GM12872 (cell line): ENCODE measurements at regions not wholly inside any gene's neighbourhood (a gene's known extent, or its start where the extent isn't known, plus 50 kb on each side); places are given as distances from the start of the nearest gene placed in this dataset.

Source experiments
- TF ChIP-seq, protein P1 (sequence below): IDR thresholded peaks from 3 replicates; pipeline ENCODE4 v1.5.1; 2011; ENCODE audit warnings: low read depth, mild to moderate bottlenecking, low read length, moderate library complexity; ENCODE audit not compliant: insufficient read depth

- TF ChIP-seq, protein P1, sequence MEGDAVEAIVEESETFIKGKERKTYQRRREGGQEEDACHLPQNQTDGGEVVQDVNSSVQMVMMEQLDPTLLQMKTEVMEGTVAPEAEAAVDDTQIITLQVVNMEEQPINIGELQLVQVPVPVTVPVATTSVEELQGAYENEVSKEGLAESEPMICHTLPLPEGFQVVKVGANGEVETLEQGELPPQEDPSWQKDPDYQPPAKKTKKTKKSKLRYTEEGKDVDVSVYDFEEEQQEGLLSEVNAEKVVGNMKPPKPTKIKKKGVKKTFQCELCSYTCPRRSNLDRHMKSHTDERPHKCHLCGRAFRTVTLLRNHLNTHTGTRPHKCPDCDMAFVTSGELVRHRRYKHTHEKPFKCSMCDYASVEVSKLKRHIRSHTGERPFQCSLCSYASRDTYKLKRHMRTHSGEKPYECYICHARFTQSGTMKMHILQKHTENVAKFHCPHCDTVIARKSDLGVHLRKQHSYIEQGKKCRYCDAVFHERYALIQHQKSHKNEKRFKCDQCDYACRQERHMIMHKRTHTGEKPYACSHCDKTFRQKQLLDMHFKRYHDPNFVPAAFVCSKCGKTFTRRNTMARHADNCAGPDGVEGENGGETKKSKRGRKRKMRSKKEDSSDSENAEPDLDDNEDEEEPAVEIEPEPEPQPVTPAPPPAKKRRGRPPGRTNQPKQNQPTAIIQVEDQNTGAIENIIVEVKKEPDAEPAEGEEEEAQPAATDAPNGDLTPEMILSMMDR, result no peak
Measured at GRCh38 chr14:29062976-29063375, 296.4 kb downstream of the FOXG1 start.

- TF ChIP-seq, protein P1, result no peak
Measured at GRCh38 chr14:29064305-29064900, 297.8 kb downstream of the FOXG1 start.

DNA sequence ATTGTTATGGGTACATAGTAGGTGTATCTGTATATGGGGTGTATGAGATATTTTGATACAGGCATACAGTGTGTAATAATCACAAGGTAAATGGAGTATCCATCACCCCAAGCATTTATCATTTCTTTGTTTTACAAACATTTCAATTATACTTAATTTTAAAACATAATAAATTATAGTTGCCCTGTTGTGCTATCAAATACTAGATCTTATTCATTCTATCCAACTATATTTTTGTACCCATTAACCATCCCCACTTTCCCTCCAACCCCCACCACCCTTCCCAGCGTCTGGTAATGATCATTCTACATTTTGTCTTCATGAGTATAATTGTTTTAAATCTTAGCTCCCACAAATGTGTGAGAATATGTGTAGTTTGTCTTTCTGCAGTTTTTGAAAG is 302.6 kb downstream of the FOXG1 start:
- TF ChIP-seq, protein P1, result no peak

GRCh38 chr14:29075761-29076160 is 309.2 kb downstream of the FOXG1 start:
- TF ChIP-seq, protein P1, result no peak

- TF ChIP-seq, protein P1, result no peak
Measured at GRCh38 chr14:29077916-29078315, 311.3 kb downstream of the FOXG1 start.

GRCh38 chr14:29078810-29079522 is 312.4 kb downstream of the FOXG1 start:
- TF ChIP-seq, protein P1, result no peak

- TF ChIP-seq, protein P1, result peak; percentile 40; the same call in 1 of the 3 replicates
Measured at GRCh38 chr14:29085546-29085945, 319.0 kb downstream of the FOXG1 start.
